Activated CD8-positive, alpha-beta memory T cell treated with anti-CD3 and anti-CD28 coated beads for 48 hours (primary cell): ENCODE measurements at regions not wholly inside any gene's neighbourhood (a gene's known extent, or its start where the extent isn't known, plus 50 kb on each side); places are given as distances from the start of the nearest gene placed in this dataset.
"Not testable (repeated sequence)": the region's sequence is repeated elsewhere in the genome, so short reads cannot be mapped to it uniquely, and the experiment has no call there.

Experiments
- DNase-seq, 3 experiments: peaks; one replicate each; pipeline ENCODE4 v3.0.0-alpha.2; 2020; ENCODE audit warnings: low read depth in 2 of 3, low spot score in 2 of 3

DNA sequence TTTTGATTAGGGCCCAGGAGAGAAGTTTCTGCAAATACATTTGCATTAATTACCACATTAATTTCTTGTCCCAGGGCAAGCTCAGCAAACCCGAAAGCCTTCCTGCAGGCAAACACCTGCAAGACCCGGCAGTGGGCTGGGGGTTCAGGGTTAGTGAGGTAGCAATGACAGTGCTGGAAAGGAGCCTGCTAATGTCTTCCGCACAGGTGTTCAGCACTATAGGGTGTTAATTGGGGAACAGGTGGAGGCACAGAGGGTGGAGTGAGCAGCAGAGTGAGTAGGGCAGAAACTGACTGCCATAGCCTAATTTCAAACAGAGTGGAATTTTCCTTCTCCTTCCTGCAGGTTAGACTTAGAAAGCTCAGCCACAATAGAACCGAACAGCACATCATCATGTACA, 50.9 kb upstream of the UBASH3B start:
- DNase-seq = no peak

- no peak for DNase-seq
Observed at GRCh38 chr11:122601141-122602125, 54.1 kb upstream of the UBASH3B start.

DNA sequence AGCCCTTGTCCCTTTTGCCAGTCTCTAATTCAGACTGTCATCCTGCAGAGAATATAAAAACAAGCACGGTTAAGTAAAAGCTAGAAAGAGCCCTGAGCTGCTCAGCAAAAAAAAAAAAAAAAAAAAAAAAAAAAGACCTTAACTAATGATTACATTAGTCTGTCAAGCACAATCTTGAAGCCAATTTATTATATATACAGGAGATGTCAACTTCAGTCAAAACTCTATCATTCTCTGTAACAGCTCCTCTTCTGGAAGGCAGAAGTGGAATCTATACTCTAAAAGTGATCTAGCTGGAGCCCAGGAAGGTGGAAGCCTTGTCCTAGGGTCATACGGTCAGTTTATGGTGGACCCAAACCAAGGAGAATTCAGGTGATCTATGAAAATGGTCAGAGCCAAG, 55.2 kb upstream of the UBASH3B start:
- no peak for DNase-seq

- DNase-seq = no peak
Observed at GRCh38 chr11:122599434-122599833, 56.1 kb upstream of the UBASH3B start.

GRCh38 chr11:122598971-122599370, 56.6 kb upstream of the UBASH3B start:
- DNase-seq = no peak

DNA sequence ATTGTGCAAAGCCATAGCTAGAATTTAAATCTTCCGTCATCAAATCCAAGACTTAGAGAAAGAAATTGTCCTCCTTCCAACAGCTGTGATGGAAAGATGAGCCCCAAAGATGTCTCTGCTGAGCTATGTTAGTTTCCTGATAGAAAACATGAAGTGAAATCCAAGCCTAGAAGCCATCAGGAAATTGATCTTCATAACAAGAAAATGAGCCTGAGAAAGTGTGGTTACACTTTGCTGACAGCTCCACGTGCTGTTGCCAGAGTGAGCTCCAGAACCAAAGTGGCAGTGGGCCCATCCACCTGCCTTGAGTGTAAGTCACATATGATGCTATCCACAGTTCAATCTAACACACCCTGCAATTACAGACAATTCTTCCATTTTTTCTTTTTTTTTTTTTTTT, 58.0 kb upstream of the UBASH3B start:
- no peak for DNase-seq

- DNase-seq = no peak
Observed at GRCh38 chr11:122594986-122595645, 60.4 kb upstream of the UBASH3B start.

DNA sequence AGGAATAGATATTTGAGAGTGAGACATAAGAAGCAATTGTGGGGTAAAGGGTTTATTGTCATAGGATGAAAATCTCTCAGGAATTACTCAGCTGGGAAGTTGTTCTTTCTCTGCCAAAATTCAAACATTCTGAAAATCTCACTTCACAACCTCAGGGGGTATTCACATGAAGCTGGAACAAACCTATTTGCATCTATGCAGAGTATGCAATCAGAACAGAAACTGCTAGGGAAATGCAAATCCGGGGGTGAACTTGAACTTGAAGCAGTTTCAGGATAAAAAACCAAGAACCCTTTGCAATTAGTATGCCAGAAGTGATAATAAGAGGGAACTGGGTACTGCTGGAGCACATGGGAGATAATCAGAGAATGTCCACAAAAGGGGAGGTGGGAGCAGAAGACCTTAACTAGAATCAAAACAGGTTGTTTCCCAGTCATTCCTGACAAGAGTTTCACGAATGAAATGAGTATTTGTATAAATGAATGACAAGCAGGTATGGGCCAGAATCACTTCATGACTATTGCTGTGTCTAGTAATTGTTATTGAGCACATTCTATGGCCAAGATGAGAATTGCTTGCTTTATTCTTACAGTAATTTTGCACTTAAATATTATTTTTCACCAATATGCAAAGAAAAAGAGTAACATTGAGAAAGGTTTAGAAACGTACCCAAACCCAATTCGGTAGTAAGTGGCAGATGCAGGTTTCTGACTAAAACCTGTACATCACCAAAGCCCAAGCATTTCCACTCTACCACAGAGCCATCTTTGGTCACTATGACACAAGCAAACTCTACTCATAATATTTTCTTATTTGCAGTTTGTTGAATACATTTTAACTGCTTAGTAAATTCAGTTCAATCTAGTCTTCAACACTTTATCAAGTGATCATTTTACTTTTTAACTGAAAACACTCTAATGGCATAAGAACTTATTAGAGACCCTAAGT, 61.8 kb upstream of the UBASH3B start:
- DNase-seq = no peak

DNA sequence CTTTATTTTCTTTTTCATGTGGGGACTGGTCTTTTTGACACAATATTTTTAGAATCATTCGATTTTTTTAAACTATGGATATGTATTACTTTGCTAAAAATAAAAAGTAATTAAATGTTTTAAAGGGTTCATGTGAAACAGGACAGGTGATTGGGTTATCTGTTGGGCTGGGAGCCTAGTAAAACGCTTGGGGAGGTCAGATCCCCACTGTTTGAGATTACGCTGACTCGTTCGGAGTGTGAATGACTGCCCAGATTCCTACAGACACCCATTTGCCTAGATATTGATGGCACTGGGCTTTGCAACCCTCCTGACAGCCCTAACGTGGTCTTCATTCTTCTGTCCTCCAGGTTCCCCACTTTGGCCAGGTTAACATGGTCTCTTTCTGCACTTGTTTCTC, 62.9 kb upstream of the UBASH3B start:
- DNase-seq = no peak

DNA sequence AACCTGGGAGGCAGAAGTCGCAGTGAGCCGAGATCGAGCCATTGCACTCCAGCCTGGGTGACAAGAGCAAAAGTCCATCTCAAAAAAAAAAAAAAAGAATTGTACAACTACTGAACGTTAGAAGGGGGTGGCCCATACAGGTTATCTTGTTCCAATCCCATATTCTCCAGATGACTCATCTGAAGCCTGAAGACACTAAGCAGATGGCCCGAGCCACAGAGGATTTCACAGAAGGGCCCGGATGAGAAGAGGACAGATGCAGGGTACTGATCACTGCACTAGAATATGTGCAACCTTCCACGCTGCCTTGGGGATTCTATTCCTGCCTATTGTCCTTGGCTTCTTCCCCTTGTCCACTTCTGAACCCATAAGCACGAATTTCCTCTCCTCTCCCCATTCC, 70.9 kb upstream of the UBASH3B start:
- no peak for DNase-seq

DNA sequence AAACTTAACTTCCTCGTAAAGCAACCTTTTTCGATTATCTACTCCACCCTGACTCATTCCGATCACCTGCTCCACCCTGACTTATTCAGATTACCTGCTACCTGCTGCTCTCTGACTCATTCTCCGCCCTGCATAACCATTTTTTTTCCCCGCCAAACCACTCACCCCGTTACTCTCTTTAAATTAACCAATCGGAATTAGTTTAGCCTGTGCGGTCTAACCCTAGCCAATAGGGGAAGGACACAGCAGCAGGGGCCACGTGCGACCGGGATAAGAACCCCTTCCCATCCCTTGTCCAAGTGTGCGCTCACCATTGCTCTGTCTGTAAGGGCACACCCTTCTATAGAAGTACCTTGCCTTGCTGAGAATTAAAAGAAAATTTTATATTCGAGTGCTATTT, 75.5 kb upstream of the UBASH3B start:
- not testable (repeated sequence) for DNase-seq

- DNase-seq = no peak
Observed at GRCh38 chr11:122578171-122578825, 77.2 kb upstream of the UBASH3B start.

- DNase-seq = no peak
Observed at GRCh38 chr11:122572592-122572991, 82.9 kb upstream of the UBASH3B start.

- no peak for DNase-seq
Observed at GRCh38 chr11:122563761-122564160, 91.8 kb upstream of the UBASH3B start.

- DNase-seq = no peak
Observed at GRCh38 chr11:122559734-122560382, 95.7 kb upstream of the UBASH3B start.

DNA sequence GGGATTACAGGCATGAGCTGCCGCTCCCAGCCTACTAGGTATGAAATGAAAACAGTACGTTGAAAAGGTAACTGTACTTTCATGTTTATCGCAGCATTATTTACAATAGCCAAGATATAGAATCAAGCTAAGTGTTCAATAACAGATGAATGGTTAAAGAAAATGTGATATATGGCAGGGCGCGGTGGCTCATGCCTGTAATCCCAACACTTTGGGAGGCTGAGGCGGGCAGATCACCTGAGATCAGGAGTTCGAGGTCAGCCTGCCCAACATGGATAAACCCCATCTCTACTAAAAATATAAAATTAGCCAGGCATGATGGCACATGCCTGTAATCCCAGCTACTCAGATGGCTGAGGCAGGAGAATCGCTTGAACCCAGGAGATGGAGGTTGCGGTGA, 96.3 kb upstream of the UBASH3B start:
- not testable (repeated sequence) for DNase-seq

DNA sequence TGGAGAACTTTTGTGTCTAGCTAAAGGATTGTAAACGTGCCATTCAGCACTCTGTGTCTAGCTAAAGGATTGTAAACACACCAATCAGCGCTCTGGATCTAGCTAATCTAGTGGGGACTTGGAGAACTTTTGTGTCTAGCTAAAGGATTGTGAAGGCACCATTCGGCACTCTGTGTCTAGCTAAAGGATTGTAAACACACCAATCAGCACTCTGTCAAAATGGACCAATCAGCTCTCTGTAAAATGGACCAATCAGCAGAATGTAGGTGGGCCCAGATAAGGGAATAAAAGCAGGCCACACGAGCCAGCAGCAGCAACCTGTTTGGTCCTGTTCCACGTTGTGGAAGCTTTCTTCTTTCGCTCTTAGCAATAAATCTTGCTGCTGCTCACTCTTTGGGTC, 98.4 kb upstream of the UBASH3B start:
- DNase-seq = not testable (repeated sequence)

GRCh38 chr11:122556605-122557004, 98.9 kb upstream of the UBASH3B start:
- DNase-seq = no peak

- DNase-seq = no peak
Observed at GRCh38 chr11:122538060-122538459, 117.5 kb upstream of the UBASH3B start.

GRCh38 chr11:122524898-122525297, 130.6 kb upstream of the UBASH3B start:
- DNase-seq = no peak
